ENCODE measurements at regions not wholly inside any gene's neighbourhood (a gene's known extent, or its start where the extent isn't known, plus 50 kb on each side); places are given as distances from the start of the nearest gene placed in this dataset.

DNA sequence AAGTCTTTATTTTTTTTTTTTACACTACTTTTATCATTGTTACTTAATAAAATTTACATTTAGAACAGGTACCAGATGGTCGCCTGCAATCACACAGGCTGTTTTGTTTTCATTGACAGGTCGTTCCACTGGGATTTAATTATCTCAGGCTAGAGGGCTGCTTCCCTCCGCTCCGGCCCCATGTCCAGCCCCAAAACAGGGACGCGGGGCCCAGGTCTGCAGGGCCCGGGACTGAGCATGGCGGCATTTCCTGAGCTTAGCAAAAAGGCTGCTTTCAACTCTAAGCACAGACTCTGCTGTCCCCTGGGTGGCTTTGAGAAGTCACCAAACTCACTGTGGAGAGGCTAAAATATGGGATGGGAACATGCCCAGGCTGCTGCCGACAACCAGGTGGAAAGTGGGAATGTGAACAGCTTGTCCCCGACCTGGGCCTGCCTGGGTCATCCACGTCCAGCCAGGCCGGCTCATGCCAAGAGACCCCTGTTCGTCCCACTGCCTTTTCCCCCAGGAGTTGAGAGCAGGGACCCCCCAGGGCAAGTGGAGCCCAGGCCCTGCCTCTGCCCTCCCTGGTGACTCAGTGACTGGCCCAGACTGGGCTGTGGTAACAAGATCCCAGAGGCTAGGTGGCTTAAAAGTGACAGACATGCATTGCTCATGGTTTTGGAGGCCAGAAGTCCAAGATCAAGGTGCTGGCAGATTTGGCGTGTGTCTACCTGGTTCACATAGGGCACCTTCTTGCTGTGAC is 150.0 kb downstream of the SHANK2 start:
- TF ChIP-seq CTCF (IDR thresholded peaks at IDR 0.05; ENCODE audit: low read depth, low read length, missing control alignments): no peak
- H3K4me3 ChIP-seq (ENCODE audit: low read depth, low read length): no peak overlapping the region
- in situ Hi-C loops (cut with HindIII; ENCODE audit: low sequenced_read_pairs): no loop called here
- no peak for DNase-seq (ENCODE audit: low read depth)

GRCh38 chr11:71101606-71102005 is 150.8 kb downstream of the SHANK2 start:
- in situ Hi-C loops (cut with HindIII; ENCODE audit: low sequenced_read_pairs): no loop called here
- no peak for TF ChIP-seq CTCF (IDR thresholded peaks at IDR 0.05; ENCODE audit: low read depth, low read length, missing control alignments)
- no peak for DNase-seq (ENCODE audit: low read depth)
- H3K4me3 ChIP-seq (ENCODE audit: low read depth, low read length): no peak overlapping the region

DNA sequence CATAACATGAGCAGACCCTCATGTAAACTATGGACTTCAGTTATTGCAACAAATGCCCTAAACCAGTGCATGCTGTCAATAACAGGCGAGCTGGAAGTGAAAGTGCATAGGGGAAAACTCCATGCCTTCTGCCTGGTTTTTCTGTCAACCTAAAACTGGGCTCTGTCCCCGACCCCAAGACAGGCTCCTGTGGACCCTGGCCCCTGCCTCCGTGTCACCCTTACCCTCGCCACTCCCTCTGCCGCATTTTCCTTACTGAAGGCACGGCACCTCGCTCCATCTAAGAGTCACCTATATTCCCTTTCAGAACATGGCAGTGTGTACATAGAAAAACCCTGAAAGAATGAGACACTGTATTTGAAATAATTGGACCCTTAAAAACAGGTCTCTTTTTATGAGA is 151.3 kb downstream of the SHANK2 start:
- no peak for TF ChIP-seq CTCF (IDR thresholded peaks at IDR 0.05; ENCODE audit: low read depth, low read length, missing control alignments)
- no peak overlapping the region for H3K4me3 ChIP-seq (ENCODE audit: low read depth, low read length)
- in situ Hi-C loops (cut with HindIII; ENCODE audit: low sequenced_read_pairs): no loop called here
- DNase-seq (ENCODE audit: low read depth): no peak

DNA sequence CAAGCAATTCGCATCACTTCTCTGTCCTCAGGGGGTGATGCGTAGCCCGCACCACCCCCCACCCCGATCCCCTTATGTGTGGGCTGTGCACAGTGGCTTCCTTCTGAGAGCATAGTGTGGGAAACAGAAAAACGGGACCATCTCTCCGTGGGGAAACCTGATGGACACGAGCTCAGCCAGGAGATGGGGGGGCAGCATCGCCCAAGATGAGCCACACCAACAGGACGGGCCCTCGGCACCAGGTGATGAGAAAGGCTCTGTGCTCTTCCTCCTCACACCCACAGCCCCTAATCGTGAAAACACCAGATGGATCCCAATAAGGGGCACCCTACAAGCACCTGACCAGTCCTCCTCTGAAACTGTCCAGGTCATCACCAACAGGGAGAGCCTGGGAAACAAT is 153.6 kb downstream of the SHANK2 start:
- in situ Hi-C loops (cut with HindIII; ENCODE audit: low sequenced_read_pairs): no loop called here
- TF ChIP-seq CTCF (IDR thresholded peaks at IDR 0.05; ENCODE audit: low read depth, low read length, missing control alignments): no peak
- DNase-seq (ENCODE audit: low read depth): no peak
- no peak overlapping the region for H3K4me3 ChIP-seq (ENCODE audit: low read depth, low read length)

DNA sequence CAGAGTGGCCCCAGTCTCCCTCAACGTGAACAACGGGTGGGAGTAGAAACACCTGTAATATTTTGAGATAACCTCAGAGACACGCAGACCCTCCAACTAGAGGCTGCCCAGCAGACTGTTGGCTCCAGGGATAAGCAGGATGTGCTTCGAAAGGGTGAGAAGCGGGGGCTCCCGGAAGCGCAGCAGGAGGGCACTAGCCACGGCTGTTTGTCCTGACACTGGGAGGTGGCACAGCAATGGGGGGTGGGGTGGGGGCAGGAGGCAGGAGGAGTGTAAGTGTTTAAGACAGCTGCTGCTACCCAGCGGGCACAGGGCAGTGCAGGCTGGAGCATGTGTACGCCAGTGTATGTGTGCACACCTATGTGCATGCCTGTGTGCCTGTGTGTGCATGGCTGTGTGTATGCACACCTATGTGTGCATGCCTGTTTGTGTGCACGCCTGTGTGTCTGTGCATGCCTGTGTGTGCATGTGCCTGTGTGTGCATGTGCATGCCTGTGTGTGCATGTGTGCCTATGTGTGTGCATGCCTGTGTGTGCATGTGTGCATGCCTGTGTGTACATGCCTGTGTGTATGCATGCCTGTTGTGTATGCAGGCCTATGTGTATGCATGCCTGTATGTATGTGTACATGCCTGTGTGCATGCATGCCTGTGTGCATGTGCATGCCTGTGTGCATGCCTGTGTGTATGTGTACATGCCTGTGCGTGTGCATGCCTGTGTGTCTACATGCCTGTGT is 154.7 kb downstream of the SHANK2 start:
- H3K4me3 ChIP-seq (ENCODE audit: low read depth, low read length): no peak overlapping the region
- in situ Hi-C loops (cut with HindIII; ENCODE audit: low sequenced_read_pairs): no loop called here
- no peak for TF ChIP-seq CTCF (IDR thresholded peaks at IDR 0.05; ENCODE audit: low read depth, low read length, missing control alignments)
- DNase-seq (ENCODE audit: low read depth): no peak

GRCh38 chr11:71096751-71097388 is 155.5 kb downstream of the SHANK2 start:
- DNase-seq (ENCODE audit: low read depth): no peak
- no peak overlapping the region for H3K4me3 ChIP-seq (ENCODE audit: low read depth, low read length)
- in situ Hi-C loops (cut with HindIII; ENCODE audit: low sequenced_read_pairs): no loop called here
- TF ChIP-seq CTCF (IDR thresholded peaks at IDR 0.05; ENCODE audit: low read depth, low read length, missing control alignments): no peak
